Mesendoderm (in vitro differentiated cells): ENCODE measurements at regions not wholly inside any gene's neighbourhood (a gene's known extent, or its start where the extent isn't known, plus 50 kb on each side); places are given as distances from the start of the nearest gene placed in this dataset.
"Not testable (repeated sequence)": the region's sequence is repeated elsewhere in the genome, so short reads cannot be mapped to it uniquely, and the experiment has no call there.

Source experiments
- DNase-seq: peaks from one replicate; pipeline ENCODE4 v3.0.0; 2013
- H2AK5ac ChIP-seq: 2 replicates; pipeline ENCODE4 v1.6.1; 2013; ENCODE audit warnings: low read length, inconsistent platforms
- H2BK120ac ChIP-seq: 2 replicates; pipeline ENCODE4 v1.6.1; 2013; ENCODE audit warnings: low read depth, mild to moderate bottlenecking, low read length, moderate library complexity, mixed read lengths
- H2BK15ac ChIP-seq: replicated peaks from 2 replicates; pipeline ENCODE4 v1.6.1; 2013; ENCODE audit warnings: low read depth, mild to moderate bottlenecking, moderate library complexity
- H2BK5ac ChIP-seq: 2 replicates; pipeline ENCODE4 v1.6.1; 2013; ENCODE audit warnings: low read length, inconsistent platforms
- H3K18ac ChIP-seq: 2 replicates; pipeline ENCODE4 v1.6.1; 2013; ENCODE audit warnings: mild to moderate bottlenecking, low read length, mixed read lengths
- H3K23ac ChIP-seq: one replicate; pipeline ENCODE4 v1.6.1; 2013; ENCODE audit warnings: low read length
- H3K27ac ChIP-seq: 2 replicates; pipeline ENCODE4 v1.5.1; 2013; ENCODE audit warnings: low read depth, mild to moderate bottlenecking, inconsistent platforms, low read length, moderate library complexity
- H3K27me3 ChIP-seq: 2 replicates; pipeline ENCODE4 v1.6.1; 2013; ENCODE audit warnings: low read length, control low read depth, mild to moderate bottlenecking, inconsistent platforms; ENCODE audit not compliant: insufficient read depth, poor library complexity
- H3K36me3 ChIP-seq: 2 replicates; pipeline ENCODE4 v1.6.1; 2013; ENCODE audit warnings: low read length, inconsistent platforms; ENCODE audit not compliant: control insufficient read depth, insufficient read depth
- H3K4ac ChIP-seq: one replicate; pipeline ENCODE4 v1.6.1; 2013; ENCODE audit warnings: low read depth, mild to moderate bottlenecking, low read length, moderate library complexity
- H3K4me1 ChIP-seq: 2 replicates; pipeline ENCODE4 v1.6.1; 2013; ENCODE audit warnings: low read depth, low read length, inconsistent platforms; ENCODE audit not compliant: control insufficient read depth
- H3K4me2 ChIP-seq: 2 replicates; pipeline ENCODE4 v1.6.1; 2013; ENCODE audit warnings: low read length
- H3K4me3 ChIP-seq: 2 replicates; pipeline ENCODE4 v1.5.1; 2013; ENCODE audit warnings: mild to moderate bottlenecking, low read length
- H3K56ac ChIP-seq: one replicate; pipeline ENCODE4 v1.6.1; 2013; ENCODE audit warnings: low read length
- H3K79me1 ChIP-seq: 2 replicates; pipeline ENCODE4 v1.6.1; 2013; ENCODE audit warnings: low read length, inconsistent platforms
- H3K79me2 ChIP-seq: 2 replicates; pipeline ENCODE4 v1.6.1; 2013; ENCODE audit warnings: mild to moderate bottlenecking, low read length; ENCODE audit not compliant: control insufficient read depth, insufficient read depth
- H3K9ac ChIP-seq: 2 replicates; pipeline ENCODE4 v1.6.1; 2013; ENCODE audit warnings: low read length, inconsistent platforms
- H4K5ac ChIP-seq: one replicate; pipeline ENCODE4 v1.6.1; 2013; ENCODE audit warnings: low read length
- H4K8ac ChIP-seq: one replicate; pipeline ENCODE4 v1.6.1; 2013; ENCODE audit warnings: low read depth, mild to moderate bottlenecking, control low read depth, low read length, moderate library complexity
- WGBS: extraction: QIAGEN DNeasy Blood & Tissue Kit; methylation state at CpG from one replicate; pipeline ENCODE4 v1.1.7; 2013; ENCODE audit warnings: low lambda C conversion rate, missing lambda C conversion rate; ENCODE audit not compliant: insufficient coverage; ENCODE audit errors: extremely low coverage; 5-methylcytosine and 5-hydroxymethylcytosine counted together

- no peak for DNase-seq
- Histone ChIP-seq H3K4me3 (no peak overlapping the region), H3K27me3 (no peaks in the 10 kb centered on the region), H3K27ac (no peak overlapping the region), H3K9ac (no peak overlapping the region), H3K79me2 (no peaks in the 10 kb centered on the region), H2BK15ac (no peak overlapping the region), H3K4me2 (no peak overlapping the region), H2BK120ac (no peak overlapping the region), H4K8ac (no peak overlapping the region), H3K79me1 (no peaks in the 10 kb centered on the region), H3K18ac (no peak overlapping the region), H2AK5ac (no peak overlapping the region), H3K23ac (no peak overlapping the region), H2BK5ac (no peak overlapping the region), H3K4me1 (no peaks in the 10 kb centered on the region), H4K5ac (no peak overlapping the region), H3K36me3 (no peaks in the 10 kb centered on the region), H3K56ac (no peak overlapping the region), H3K4ac (no peak overlapping the region)
- WGBS = no CpG with 5 or more reads among the region's 6 CpGs
Observed at GRCh38 chr4:42237451-42237850, 85.0 kb upstream of the BEND4 start.

GRCh38 chr4:42248972-42249371 is 96.5 kb upstream of the BEND4 start:
- WGBS = no CpG with 5 or more reads among the region's 4 CpGs

GRCh38 chr4:42252315-42252714 is 99.9 kb upstream of the BEND4 start:
- Histone ChIP-seq H2AK5ac (no peak overlapping the region), H3K23ac (no peak overlapping the region), H3K56ac (no peak overlapping the region), H3K4me1 (no peaks in the 10 kb centered on the region), H3K79me2 (no peaks in the 10 kb centered on the region), H3K36me3 (no peaks in the 10 kb centered on the region), H2BK15ac (no peak overlapping the region), H3K79me1 (no peaks in the 10 kb centered on the region), H4K8ac (no peak overlapping the region), H3K18ac (no peak overlapping the region), H2BK5ac (no peak overlapping the region), H3K27ac (no peak overlapping the region), H2BK120ac (no peak overlapping the region), H3K9ac (no peak overlapping the region), H3K4me2 (no peak overlapping the region), H3K4me3 (no peak overlapping the region), H3K27me3 (no peaks in the 10 kb centered on the region), H3K4ac (no peak overlapping the region), H4K5ac (no peak overlapping the region)
- DNase-seq = no peak
- WGBS = no CpG with 5 or more reads among the region's 3 CpGs

More at GRCh38 chr4:42248972-42249371, 96.5 kb upstream of the BEND4 start:
- H3K4me1 ChIP-seq = no peaks in the 10 kb centered on the region
- H2BK5ac ChIP-seq = no peak overlapping the region
- no peak overlapping the region for H2BK15ac ChIP-seq
- H3K18ac ChIP-seq = no peak overlapping the region
- no peak overlapping the region for H3K27ac ChIP-seq
- H3K9ac ChIP-seq = no peak overlapping the region
- H3K79me1 ChIP-seq = no peaks in the 10 kb centered on the region
- no peaks in the 10 kb centered on the region for H3K27me3 ChIP-seq
- no peak overlapping the region for H2AK5ac ChIP-seq
- no peak overlapping the region for H4K8ac ChIP-seq
- no peak overlapping the region for H3K56ac ChIP-seq
- no peak overlapping the region for H3K4ac ChIP-seq
- H3K36me3 ChIP-seq = no peaks in the 10 kb centered on the region
- no peaks in the 10 kb centered on the region for H3K79me2 ChIP-seq
- no peak overlapping the region for H3K4me3 ChIP-seq
- no peak overlapping the region for H3K23ac ChIP-seq
- H4K5ac ChIP-seq = no peak overlapping the region
- H3K4me2 ChIP-seq = no peak overlapping the region
- no peak for DNase-seq
- no peak overlapping the region for H2BK120ac ChIP-seq

- H3K36me3 ChIP-seq, H2BK5ac ChIP-seq: not testable (repeated sequence)
Observed at GRCh38 chr4:42257645-42258044, 105.2 kb upstream of the BEND4 start.

GRCh38 chr4:42262701-42263490 is 110.4 kb upstream of the BEND4 start:
- no peak overlapping the region for H3K9ac ChIP-seq
- no peak overlapping the region for H2BK15ac ChIP-seq
- no peak overlapping the region for H3K4me3 ChIP-seq

More at GRCh38 chr4:42257645-42258044, 105.2 kb upstream of the BEND4 start:
- not testable (repeated sequence) for H2BK15ac ChIP-seq, H3K56ac ChIP-seq, H3K4me3 ChIP-seq, H3K79me1 ChIP-seq, H3K4me1 ChIP-seq, H3K27ac ChIP-seq, H4K5ac ChIP-seq, DNase-seq, H3K18ac ChIP-seq, H3K4me2 ChIP-seq, H3K79me2 ChIP-seq, H3K9ac ChIP-seq, H2AK5ac ChIP-seq, H2BK120ac ChIP-seq, H4K8ac ChIP-seq, H3K27me3 ChIP-seq, H3K23ac ChIP-seq, H3K4ac ChIP-seq
- no CpG with 5 or more reads among the region's 6 CpGs for WGBS

More at GRCh38 chr4:42262701-42263490, 110.4 kb upstream of the BEND4 start:
- no peaks in the 10 kb centered on the region for H3K4me1 ChIP-seq
- H3K4ac ChIP-seq = no peak overlapping the region
- no peak overlapping the region for H2BK120ac ChIP-seq
- no peak overlapping the region for H3K18ac ChIP-seq
- no peak overlapping the region for H3K4me2 ChIP-seq
- no peaks in the 10 kb centered on the region for H3K79me2 ChIP-seq
- H3K36me3 ChIP-seq = no peaks in the 10 kb centered on the region
- DNase-seq = no peak
- no peaks in the 10 kb centered on the region for H3K27me3 ChIP-seq
- no peak overlapping the region for H3K56ac ChIP-seq
- H4K5ac ChIP-seq = no peak overlapping the region
- H3K27ac ChIP-seq = no peak overlapping the region
- no CpG with 5 or more reads among the region's 8 CpGs for WGBS
- H4K8ac ChIP-seq = no peak overlapping the region
- H3K79me1 ChIP-seq = no peaks in the 10 kb centered on the region
- H3K23ac ChIP-seq = no peak overlapping the region
- no peak overlapping the region for H2AK5ac ChIP-seq
- H2BK5ac ChIP-seq = no peak overlapping the region
